Stimulated activated CD8-positive, alpha-beta memory T cell treated with anti-CD3 and anti-CD28 coated beads, Interleukin-12 subunit alpha, Interleukin-12 subunit beta, amount 100 ng/mL, for 1 hour (primary cell): ENCODE measurements at regions not wholly inside any gene's neighbourhood (a gene's known extent, or its start where the extent isn't known, plus 50 kb on each side); places are given as distances from the start of the nearest gene placed in this dataset.
"Not testable (repeated sequence)": the region's sequence is repeated elsewhere in the genome, so short reads cannot be mapped to it uniquely, and the experiment has no call there.

Source experiments
- DNase-seq: peaks from one replicate; pipeline ENCODE4 v3.0.0-alpha.2; 2020; ENCODE audit warnings: low read depth

DNA sequence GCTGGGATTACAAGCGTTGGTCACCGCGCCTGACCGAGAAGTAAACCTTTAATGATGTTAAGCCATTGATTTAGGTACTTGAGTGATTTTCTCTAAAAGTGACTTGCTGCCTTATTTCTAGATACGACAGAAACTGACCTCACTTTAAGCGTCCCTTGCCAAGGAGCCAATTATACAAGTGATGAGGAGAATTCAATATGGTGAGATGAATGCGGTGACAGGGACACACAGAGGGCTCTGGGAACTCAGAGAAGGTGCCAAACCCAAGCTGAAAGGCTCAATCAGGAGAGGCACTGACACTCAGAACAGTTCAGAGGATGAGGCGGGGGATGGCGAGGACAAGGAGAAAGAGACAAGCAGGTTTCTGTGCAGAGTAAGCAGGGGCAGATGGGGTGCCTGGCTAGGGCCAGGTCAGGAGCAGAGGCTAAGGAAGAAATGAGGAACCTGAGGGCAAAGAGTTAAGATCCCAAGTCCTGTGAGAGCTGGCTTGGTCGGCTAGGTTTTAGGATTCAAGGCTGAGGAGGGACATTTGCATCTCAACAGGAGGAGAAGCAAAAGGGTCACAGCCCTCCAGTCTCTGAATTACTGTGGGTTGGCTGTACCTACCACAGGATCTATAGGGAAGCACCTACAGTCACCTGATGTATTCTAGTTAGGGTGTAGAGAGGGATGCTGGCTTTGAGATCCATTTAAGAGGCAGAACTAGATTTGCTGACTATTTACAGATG lies 83.2 kb upstream of the USP24 start:
- DNase-seq: no peak

DNA sequence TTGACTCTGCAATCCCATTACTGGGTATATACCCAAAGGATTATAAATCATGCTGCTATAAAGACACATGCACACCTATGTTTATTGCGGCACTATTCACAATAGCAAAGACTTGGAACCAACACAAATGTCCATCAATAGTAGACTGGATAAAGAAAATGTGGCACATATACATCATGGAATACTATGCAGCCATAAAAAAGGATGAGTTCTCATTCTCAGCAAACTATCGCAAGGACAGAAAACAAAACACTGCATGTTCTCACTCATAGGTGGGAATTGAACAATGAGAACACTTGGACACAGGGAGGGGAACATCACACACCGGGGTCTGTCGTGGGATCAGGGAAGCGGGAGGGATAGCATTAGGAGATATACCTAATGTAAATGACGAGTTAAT lies 81.1 kb upstream of the USP24 start:
- not testable (repeated sequence) for DNase-seq

DNA sequence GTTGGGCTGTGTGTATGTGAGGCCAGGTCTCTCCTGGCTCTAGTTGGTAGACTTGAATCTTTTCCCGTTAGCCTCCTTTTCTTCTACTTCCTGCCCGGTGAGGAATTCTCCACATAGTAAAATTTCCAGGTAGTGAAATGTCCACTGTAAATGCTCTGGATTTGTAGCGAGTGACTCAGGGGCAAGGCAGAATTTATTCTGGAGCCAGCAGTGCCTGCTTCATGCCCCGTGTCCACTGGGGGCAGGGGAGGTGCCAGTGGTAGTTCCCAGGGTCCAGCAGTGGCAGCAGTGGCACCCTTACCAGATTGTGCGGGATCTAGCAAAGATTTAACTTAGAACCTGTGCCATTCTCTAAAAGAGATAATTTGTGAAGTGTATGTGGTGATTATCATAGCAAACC lies 74.5 kb upstream of the USP24 start:
- no peak for DNase-seq

DNA sequence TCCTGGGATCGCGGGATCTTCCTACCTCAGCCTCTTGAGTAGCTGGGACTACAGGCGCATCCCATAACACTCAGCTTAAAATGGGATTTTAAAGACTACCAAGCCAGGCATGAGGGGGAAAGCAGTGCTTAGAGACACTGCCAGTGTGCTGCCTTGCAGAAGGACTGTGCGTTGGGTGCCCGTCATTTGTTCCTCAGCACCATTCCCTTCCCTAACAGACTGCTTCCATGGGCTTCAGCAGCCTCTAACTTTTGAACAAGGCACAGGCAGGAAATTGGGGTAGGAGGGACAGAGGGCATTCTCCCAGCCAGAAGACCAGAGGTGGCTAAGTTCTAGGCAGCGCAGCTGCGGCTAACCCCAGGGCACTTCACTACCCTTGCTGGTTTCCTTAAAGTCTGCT lies 73.9 kb upstream of the USP24 start:
- DNase-seq: no peak

GRCh38 chr1:55288245-55288644 lies 73.1 kb upstream of the USP24 start:
- no peak for DNase-seq

DNA sequence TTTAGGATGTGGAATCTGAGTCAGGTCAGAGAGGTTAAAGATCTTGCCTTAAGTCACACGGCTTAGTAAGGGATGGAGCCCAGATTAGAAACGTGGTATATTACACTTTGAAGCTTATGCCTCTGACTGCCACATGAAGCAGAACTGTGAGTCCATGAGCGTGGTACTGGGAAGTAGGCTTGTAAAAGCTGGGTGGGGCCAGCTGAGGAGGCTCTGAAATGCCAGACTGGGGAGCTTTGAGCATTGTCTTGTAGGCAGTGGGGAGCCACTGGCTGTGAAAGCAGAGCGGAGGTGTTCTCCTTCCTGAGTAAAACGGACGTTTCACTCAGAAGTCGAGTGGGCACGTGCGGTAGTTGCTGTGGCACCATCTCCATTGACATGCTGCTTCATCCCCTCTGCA lies 72.6 kb upstream of the USP24 start:
- no peak for DNase-seq

DNA sequence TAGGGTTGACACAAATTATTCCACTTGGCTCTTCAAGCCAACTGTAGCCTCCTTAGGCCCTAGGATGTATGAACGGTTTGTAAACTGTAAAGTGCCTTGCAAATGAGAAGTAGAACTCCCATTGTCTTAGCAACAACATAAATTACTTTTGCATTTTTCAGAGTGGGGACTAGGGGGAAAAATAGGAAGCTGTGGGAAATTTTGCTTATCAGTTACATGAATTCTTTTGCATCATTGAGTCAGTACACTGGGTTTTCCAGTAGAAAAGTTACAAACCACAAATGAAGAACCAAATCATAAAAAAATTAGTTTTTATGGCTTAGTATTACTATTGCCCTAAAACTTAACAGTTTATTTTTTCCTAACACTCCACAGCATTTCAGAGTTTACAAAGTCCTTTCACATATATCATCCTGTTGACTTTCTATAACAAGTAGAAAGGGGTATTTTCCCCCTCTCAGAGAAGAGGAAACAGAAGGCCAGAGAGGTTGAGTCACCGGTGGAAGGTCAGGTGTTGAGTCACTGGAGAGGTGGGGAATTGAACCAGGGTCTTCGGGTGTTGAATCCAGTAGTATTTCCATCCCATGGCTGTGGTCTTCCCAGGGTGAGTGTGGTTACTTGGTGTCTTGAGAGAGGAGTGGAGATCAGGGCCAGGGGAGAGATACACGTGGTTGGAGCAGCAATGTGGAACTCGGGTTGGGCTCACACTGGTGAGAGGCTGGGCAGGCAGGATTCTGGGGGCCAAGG lies 71.9 kb upstream of the USP24 start:
- DNase-seq: no peak

GRCh38 chr1:55285834-55286233 lies 70.7 kb upstream of the USP24 start:
- no peak for DNase-seq

GRCh38 chr1:55284856-55285255 lies 69.7 kb upstream of the USP24 start:
- no peak for DNase-seq

DNA sequence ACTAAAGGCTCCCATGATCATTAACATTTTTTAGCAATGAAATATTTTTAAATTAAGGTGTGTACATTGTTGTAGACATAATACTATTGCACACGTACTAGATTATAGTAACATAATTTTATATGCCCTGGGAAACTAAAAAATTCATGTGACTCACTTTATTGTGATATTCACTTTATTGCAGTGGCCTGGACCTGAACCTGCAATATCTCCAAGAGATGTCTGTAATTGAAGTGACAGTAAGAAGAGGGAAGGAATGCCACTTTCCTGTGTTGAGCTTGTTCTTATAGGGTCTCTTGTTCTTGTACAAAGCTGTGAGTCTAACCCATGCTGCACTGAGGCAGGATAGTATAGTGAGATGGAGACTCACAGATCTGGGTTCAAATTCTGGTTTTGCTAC lies 66.9 kb upstream of the USP24 start:
- no peak for DNase-seq

GRCh38 chr1:55280731-55281130 lies 65.6 kb upstream of the USP24 start:
- DNase-seq: no peak

DNA sequence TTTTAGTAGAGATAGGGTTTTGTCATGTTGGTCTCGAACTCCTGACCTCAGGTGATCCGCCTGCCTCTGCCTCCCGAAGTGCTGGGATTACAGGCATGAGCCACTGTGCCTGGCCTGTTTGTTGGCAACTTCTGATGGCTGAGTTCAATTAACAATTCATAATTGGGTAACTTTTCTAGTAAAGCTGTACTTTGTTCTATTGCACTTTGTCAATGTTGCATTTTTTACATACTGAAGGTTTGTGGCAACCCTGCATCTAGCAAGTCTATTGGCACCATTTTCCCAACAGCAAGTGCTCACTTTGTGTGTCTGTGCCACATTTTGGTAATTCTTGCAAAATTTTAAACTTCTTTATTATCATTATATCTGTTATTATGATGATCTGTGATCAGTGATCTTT lies 64.5 kb upstream of the USP24 start:
- no peak for DNase-seq

GRCh38 chr1:55278378-55278777 lies 63.2 kb upstream of the USP24 start:
- no peak for DNase-seq

DNA sequence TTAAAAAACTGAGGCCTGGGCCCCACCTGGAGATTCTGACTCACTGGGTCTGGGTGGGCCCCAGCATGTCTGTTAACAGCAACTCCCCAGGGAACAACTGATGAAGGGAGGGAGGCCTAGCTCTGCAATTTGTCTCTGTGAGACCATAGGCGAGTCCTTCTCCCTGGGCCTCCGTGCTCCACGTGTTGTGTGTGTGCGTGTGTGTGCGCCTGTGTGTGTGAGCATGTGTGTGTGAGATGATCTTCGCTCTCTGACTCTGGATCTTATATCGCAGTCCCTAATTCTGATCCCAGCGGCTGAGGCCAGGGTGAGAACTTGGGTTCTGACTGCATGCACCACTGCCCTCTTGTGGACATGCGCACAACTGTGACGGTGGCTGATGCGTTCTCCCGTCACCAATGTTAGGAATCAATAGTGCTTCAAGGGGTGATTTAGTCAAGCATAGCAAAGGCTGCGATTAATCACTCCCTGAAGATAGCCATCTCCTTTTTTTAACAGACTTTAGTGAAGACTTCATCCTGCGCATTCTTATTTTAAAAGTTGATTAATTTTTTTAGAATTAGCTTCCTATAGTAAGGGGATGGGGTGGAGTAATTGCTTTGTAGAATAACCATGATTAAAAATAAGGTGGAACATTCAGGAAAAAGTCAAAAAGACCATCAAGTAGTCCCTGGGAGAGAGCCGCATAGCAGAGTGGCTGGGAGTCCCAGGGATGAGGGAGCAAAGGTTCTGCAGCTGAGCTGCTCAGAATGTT lies 62.4 kb upstream of the USP24 start:
- DNase-seq: peak; percentile 70

DNA sequence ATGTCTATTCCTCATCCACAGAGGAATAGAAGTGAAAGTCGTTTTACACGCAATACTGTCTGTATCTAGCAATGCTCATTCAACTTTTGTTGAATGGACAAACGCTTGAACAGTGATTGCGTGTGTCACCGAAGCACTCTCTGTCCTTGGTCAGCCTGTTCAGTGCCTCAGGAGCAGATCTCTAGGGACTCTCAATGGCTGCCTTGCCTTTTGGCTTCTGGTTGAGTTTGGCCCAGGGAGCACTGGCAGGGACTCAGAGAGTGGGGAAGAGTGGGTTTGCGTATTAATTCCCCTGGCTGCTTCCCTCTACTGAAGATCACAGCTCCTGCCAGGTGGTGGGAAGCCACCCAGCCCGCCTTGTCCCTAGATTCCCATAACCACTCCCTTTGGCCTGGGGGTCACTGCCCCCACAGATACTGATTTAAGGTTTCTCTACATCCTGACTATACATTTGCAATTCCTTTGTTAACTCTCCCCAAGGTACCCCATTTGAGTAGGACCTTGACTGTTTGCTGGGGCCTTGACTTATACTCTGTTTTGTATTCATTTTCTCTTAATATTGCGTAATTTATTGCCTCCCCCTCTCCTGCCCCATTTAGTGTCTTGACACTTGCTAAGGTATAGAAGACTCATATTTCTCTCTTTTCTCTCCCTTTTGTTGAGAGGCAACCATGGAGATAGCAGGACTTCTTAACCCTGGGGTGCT lies 61.7 kb upstream of the USP24 start:
- no peak for DNase-seq

DNA sequence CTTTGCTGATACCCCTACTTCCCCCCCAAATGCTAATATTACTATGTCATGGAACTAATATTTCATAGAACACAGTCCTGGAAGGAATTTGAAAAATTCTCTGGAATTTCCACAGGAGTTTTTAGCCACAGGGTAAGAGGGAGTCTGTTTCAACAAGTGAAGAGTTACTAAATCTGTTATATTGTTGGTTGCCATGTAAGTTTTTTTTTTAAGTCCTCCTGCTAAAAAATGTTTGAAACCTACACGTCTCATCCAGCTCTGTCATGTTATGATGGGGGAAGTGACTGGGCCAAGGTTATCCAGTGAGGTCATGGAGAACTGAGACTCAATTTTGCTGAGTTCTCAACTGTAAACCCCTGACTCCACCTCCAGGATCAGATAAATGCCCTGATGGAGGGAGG lies 60.8 kb upstream of the USP24 start:
- DNase-seq: no peak

DNA sequence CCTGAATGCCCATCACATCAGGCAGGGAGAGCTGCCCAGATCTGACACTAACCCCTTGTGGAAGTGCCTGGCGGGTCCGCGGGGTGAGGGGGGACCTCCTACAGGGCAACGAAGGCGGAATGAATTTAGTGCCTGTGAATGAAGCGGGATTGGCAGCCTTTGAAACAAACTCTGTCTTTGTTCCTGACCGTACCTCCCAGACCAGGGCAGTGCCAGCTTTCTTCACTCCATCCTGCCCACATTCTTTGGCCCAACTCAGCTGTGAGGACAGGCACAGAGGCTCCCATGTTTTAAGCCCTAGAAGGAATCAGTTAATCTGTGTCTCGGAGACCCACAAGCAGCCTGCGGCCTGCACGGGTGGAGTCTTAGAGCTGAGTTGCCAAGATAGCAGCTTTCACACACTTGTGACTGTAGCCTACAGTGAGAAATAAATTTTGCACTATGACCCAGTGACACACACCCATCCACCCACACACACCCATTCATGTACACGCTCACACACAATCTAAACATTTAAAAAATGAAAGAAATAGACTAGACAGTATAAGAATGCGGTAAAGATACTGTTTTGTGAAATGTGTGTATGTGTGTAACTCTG lies 60.1 kb upstream of the USP24 start:
- DNase-seq: no peak

- DNase-seq: no peak
Measured at GRCh38 chr1:55272994-55273393, 57.8 kb upstream of the USP24 start.
